Urothelium cell line (cell line): ENCODE measurements at regions not wholly inside any gene's neighbourhood (a gene's known extent, or its start where the extent isn't known, plus 50 kb on each side); places are given as distances from the start of the nearest gene placed in this dataset.

Experiments
- DNase-seq: peaks from one replicate; pipeline ENCODE4 v3.0.0; 2011; ENCODE audit warnings: low spot score, mixed read lengths
- FAIRE-seq: peaks from 2 replicates; lab custom pipeline; 2011; peaks lifted over from hg19 to GRCh38; lab: Jason Lieb, UNC

- no peak for FAIRE-seq
- DNase-seq, result peak; percentile 18
These were observed 163.1 kb upstream of the NPVF start for GRCh38 chr7:25391295-25391861.

- no peak for FAIRE-seq
- no peak for DNase-seq
These were observed 163.8 kb upstream of the NPVF start for GRCh38 chr7:25391961-25392587.

GRCh38 chr7:25392588-25393338 lies 164.5 kb upstream of the NPVF start:
- DNase-seq (no peak), FAIRE-seq (no peak)

- no peak for DNase-seq
- no peak for FAIRE-seq
These were observed 167.7 kb upstream of the NPVF start for GRCh38 chr7:25395976-25396375.

GRCh38 chr7:25396668-25397067 lies 168.4 kb upstream of the NPVF start:
- FAIRE-seq, result no peak
- no peak for DNase-seq

GRCh38 chr7:25398418-25398817 lies 170.1 kb upstream of the NPVF start:
- FAIRE-seq, result no peak
- no peak for DNase-seq

- DNase-seq (no peak), FAIRE-seq (no peak)
These were observed 170.9 kb upstream of the NPVF start for GRCh38 chr7:25399000-25399750.

GRCh38 chr7:25402532-25402931 lies 174.2 kb upstream of the NPVF start:
- DNase-seq (no peak), FAIRE-seq (no peak)

GRCh38 chr7:25405736-25406135 lies 177.4 kb upstream of the NPVF start:
- FAIRE-seq, result no peak
- no peak for DNase-seq

- FAIRE-seq, result no peak
- no peak for DNase-seq
These were observed 178.8 kb upstream of the NPVF start for GRCh38 chr7:25407053-25407452.

- FAIRE-seq, result no peak
These were observed 179.9 kb upstream of the NPVF start for GRCh38 chr7:25408012-25408687.

GRCh38 chr7:25408876-25409275 lies 180.6 kb upstream of the NPVF start:
- FAIRE-seq (no peak), DNase-seq (no peak)

More at GRCh38 chr7:25408012-25408687, 179.9 kb upstream of the NPVF start:
- DNase-seq, result no peak

GRCh38 chr7:25409897-25410636 lies 181.8 kb upstream of the NPVF start:
- DNase-seq (no peak), FAIRE-seq (no peak)

GRCh38 chr7:25420771-25421170 lies 192.5 kb upstream of the NPVF start:
- no peak for FAIRE-seq

GRCh38 chr7:25424113-25424512 lies 195.8 kb upstream of the NPVF start:
- DNase-seq (no peak), FAIRE-seq (no peak)

More at GRCh38 chr7:25420771-25421170, 192.5 kb upstream of the NPVF start:
- DNase-seq, result no peak

- no peak for FAIRE-seq
- no peak for DNase-seq
These were observed 196.6 kb upstream of the NPVF start for GRCh38 chr7:25424855-25425254.

- FAIRE-seq (no peak), DNase-seq (no peak)
These were observed 199.4 kb upstream of the NPVF start for GRCh38 chr7:25427721-25428120.

- FAIRE-seq (no peak), DNase-seq (no peak)
These were observed 201.4 kb upstream of the NPVF start for GRCh38 chr7:25429731-25430130.

- FAIRE-seq (no peak), DNase-seq (no peak)
These were observed 202.1 kb upstream of the NPVF start for GRCh38 chr7:25430200-25430931.
